ENCODE measurements at regions not wholly inside any gene's neighbourhood (a gene's known extent, or its start where the extent isn't known, plus 50 kb on each side); places are given as distances from the start of the nearest gene placed in this dataset.

- TF ChIP-seq USF1 (IDR thresholded peaks at IDR 0.05) (no peak), TEAD4 (IDR thresholded peaks at IDR 0.05) (no peak), NFIC (IDR thresholded peaks at IDR 0.05) (no peak), TAF1 (IDR thresholded peaks at IDR 0.05; ENCODE audit: low read depth) (no peak)
Observed at GRCh38 chr9:90016272-90016671, 411.5 kb downstream of the GADD45G start.

- TF ChIP-seq REST (IDR thresholded peaks at IDR 0.05; ENCODE audit: low read depth) (no peak), TEAD4 (IDR thresholded peaks at IDR 0.05) (no peak), USF1 (IDR thresholded peaks at IDR 0.05) (no peak), MAX (IDR thresholded peaks at IDR 0.05) (no peak), RAD21 (IDR thresholded peaks at IDR 0.05; ENCODE audit: low read depth) (no peak), EGR1 (IDR thresholded peaks at IDR 0.05) (no peak), CREB1 (IDR thresholded peaks at IDR 0.05; ENCODE audit: low read depth) (no peak), EP300 (IDR thresholded peaks at IDR 0.05; ENCODE audit: borderline replicate concordance) (no peak), NFIC (IDR thresholded peaks at IDR 0.05) (no peak), FOXM1 (IDR thresholded peaks at IDR 0.05; ENCODE audit: borderline replicate concordance, low read depth) (no peak), TAF1 (IDR thresholded peaks at IDR 0.05; ENCODE audit: low read depth) (no peak), ZBTB7A (IDR thresholded peaks at IDR 0.05; ENCODE audit: low read depth) (no peak), TCF12 (IDR thresholded peaks at IDR 0.05; ENCODE audit: low read depth) (no peak), CEBPB (IDR thresholded peaks at IDR 0.05) (no peak), YY1 (IDR thresholded peaks at IDR 0.05; ENCODE audit: low read depth) (no peak)
Observed at GRCh38 chr9:90017679-90018078, 412.9 kb downstream of the GADD45G start.

- TF ChIP-seq ZBTB7A (IDR thresholded peaks at IDR 0.05; ENCODE audit: low read depth): no peak
Observed at GRCh38 chr9:90018688-90019087, 413.9 kb downstream of the GADD45G start.

GRCh38 chr9:90019626-90020025, 414.8 kb downstream of the GADD45G start:
- no peak for TF ChIP-seq USF1 (IDR thresholded peaks at IDR 0.05)
- TF ChIP-seq CEBPB (IDR thresholded peaks at IDR 0.05): no peak
- TF ChIP-seq REST (IDR thresholded peaks at IDR 0.05; ENCODE audit: low read depth): no peak
- TF ChIP-seq MAX (IDR thresholded peaks at IDR 0.05): no peak
- TF ChIP-seq TAF1 (IDR thresholded peaks at IDR 0.05; ENCODE audit: low read depth): no peak
- no peak for TF ChIP-seq ZBTB7A (IDR thresholded peaks at IDR 0.05; ENCODE audit: low read depth)
- no peak for TF ChIP-seq CREB1 (IDR thresholded peaks at IDR 0.05; ENCODE audit: low read depth)
- TF ChIP-seq EP300 (IDR thresholded peaks at IDR 0.05; ENCODE audit: borderline replicate concordance): no peak
- TF ChIP-seq NFIC (IDR thresholded peaks at IDR 0.05): no peak
- no peak for TF ChIP-seq YY1 (IDR thresholded peaks at IDR 0.05; ENCODE audit: low read depth)
- TF ChIP-seq FOXM1 (IDR thresholded peaks at IDR 0.05; ENCODE audit: borderline replicate concordance, low read depth): no peak
- TF ChIP-seq EGR1 (IDR thresholded peaks at IDR 0.05): no peak
- no peak for TF ChIP-seq TEAD4 (IDR thresholded peaks at IDR 0.05)
- TF ChIP-seq RAD21 (IDR thresholded peaks at IDR 0.05; ENCODE audit: low read depth): no peak
- no peak for TF ChIP-seq TCF12 (IDR thresholded peaks at IDR 0.05; ENCODE audit: low read depth)

- TF ChIP-seq NFIC (IDR thresholded peaks at IDR 0.05) (no peak), YY1 (IDR thresholded peaks at IDR 0.05; ENCODE audit: low read depth) (no peak), REST (IDR thresholded peaks at IDR 0.05; ENCODE audit: low read depth) (no peak), CREB1 (IDR thresholded peaks at IDR 0.05; ENCODE audit: low read depth) (no peak), CEBPB (IDR thresholded peaks at IDR 0.05) (no peak), TAF1 (IDR thresholded peaks at IDR 0.05; ENCODE audit: low read depth) (no peak), USF1 (IDR thresholded peaks at IDR 0.05) (no peak), EGR1 (IDR thresholded peaks at IDR 0.05) (no peak), FOXM1 (IDR thresholded peaks at IDR 0.05; ENCODE audit: borderline replicate concordance, low read depth) (no peak)
Observed at GRCh38 chr9:90020276-90020871, 415.6 kb downstream of the GADD45G start.
